ENCODE measurements at regions not wholly inside any gene's neighbourhood (a gene's known extent, or its start where the extent isn't known, plus 50 kb on each side); places are given as distances from the start of the nearest gene placed in this dataset.

DNA sequence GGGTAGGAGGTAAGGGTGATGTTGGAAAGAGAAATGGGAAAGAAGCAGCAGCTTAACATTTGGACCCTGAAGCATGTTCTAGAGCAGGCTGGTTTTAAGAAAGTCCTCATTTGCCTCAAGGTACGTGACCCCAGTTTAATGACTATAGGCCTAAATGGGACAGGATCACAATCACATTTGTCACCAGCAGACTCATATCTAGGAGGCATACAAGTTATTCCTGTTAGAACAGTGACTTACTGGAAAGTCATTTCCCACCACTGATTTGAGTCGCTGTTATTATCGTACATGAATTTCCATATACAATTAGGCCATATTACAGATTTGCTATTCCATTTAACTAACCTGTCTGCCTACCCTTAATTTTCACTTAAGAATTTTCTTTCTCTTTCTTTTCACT is 326.1 kb downstream of the DAD1 start:
- H3K36me3 ChIP-seq (ENCODE audit: control insufficient read depth, insufficient read depth, low read length): no peaks in the 10 kb centered on the region
- H3K79me2 ChIP-seq: no peaks in the 10 kb centered on the region
- no peaks in the 10 kb centered on the region for H3K9me3 ChIP-seq (ENCODE audit: control insufficient read depth, low read length)
- H2AFZ ChIP-seq: no peak overlapping the region
- no peaks in the 10 kb centered on the region for H3K4me1 ChIP-seq
- H3K27ac ChIP-seq: no peak overlapping the region
- no peak overlapping the region for H3K4me3 ChIP-seq (ENCODE audit: low read depth, low read length)
- TF ChIP-seq, protein P1, sequence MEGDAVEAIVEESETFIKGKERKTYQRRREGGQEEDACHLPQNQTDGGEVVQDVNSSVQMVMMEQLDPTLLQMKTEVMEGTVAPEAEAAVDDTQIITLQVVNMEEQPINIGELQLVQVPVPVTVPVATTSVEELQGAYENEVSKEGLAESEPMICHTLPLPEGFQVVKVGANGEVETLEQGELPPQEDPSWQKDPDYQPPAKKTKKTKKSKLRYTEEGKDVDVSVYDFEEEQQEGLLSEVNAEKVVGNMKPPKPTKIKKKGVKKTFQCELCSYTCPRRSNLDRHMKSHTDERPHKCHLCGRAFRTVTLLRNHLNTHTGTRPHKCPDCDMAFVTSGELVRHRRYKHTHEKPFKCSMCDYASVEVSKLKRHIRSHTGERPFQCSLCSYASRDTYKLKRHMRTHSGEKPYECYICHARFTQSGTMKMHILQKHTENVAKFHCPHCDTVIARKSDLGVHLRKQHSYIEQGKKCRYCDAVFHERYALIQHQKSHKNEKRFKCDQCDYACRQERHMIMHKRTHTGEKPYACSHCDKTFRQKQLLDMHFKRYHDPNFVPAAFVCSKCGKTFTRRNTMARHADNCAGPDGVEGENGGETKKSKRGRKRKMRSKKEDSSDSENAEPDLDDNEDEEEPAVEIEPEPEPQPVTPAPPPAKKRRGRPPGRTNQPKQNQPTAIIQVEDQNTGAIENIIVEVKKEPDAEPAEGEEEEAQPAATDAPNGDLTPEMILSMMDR (IDR thresholded peaks at IDR 0.05): no peak
- H3K9ac ChIP-seq: no peak overlapping the region
- H3K4me2 ChIP-seq (ENCODE audit: low read length): no peak overlapping the region
- H3K27me3 ChIP-seq (ENCODE audit: control insufficient read depth, insufficient read depth, low read length): no peaks in the 10 kb centered on the region

- no peaks in the 10 kb centered on the region for H3K27me3 ChIP-seq (ENCODE audit: control insufficient read depth, insufficient read depth, low read length)
- no peaks in the 10 kb centered on the region for H3K36me3 ChIP-seq (ENCODE audit: control insufficient read depth, insufficient read depth, low read length)
- H3K4me2 ChIP-seq (ENCODE audit: low read length): no peak overlapping the region
- TF ChIP-seq, protein P1 (IDR thresholded peaks at IDR 0.05): no peak
- no peaks in the 10 kb centered on the region for H3K4me1 ChIP-seq
- H3K79me2 ChIP-seq: no peaks in the 10 kb centered on the region
- no peak overlapping the region for H3K9ac ChIP-seq
- no peaks in the 10 kb centered on the region for H3K9me3 ChIP-seq (ENCODE audit: control insufficient read depth, low read length)
- no peak overlapping the region for H3K4me3 ChIP-seq (ENCODE audit: low read depth, low read length)
- no peak overlapping the region for H3K27ac ChIP-seq
- no peak overlapping the region for H2AFZ ChIP-seq
These were observed 333.7 kb downstream of the DAD1 start for GRCh38 chr14:22255017-22255950.

DNA sequence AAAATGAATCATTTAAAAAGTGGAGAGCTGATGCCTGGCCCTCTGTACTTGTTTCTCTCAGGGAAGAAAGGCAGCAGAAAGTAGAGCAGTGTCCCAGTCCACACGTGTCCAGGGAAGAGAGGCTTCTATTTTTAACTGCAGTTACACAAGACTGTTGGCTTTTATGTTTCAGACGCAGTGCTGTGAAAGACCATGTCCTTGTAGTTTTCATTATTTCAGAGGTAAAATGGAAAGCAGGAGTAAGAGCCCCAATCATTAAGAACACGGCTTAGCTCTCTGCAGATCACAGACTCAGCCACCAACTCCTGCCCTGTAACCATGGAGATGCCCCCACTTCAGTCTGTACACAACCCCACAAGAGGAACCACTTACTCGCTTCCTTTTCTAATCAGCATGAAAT is 336.3 kb downstream of the DAD1 start:
- Histone ChIP-seq H3K79me2 (no peaks in the 10 kb centered on the region), H2AFZ (no peak overlapping the region), H3K9ac (no peak overlapping the region), H3K27ac (no peak overlapping the region), H3K4me3 (ENCODE audit: low read depth, low read length) (no peak overlapping the region), H3K36me3 (ENCODE audit: control insufficient read depth, insufficient read depth, low read length) (no peaks in the 10 kb centered on the region), H3K4me2 (ENCODE audit: low read length) (no peak overlapping the region), H3K4me1 (no peaks in the 10 kb centered on the region), H3K9me3 (ENCODE audit: control insufficient read depth, low read length) (no peaks in the 10 kb centered on the region), H3K27me3 (ENCODE audit: control insufficient read depth, insufficient read depth, low read length) (no peaks in the 10 kb centered on the region)
- TF ChIP-seq, protein P1 (IDR thresholded peaks at IDR 0.05): no peak

DNA sequence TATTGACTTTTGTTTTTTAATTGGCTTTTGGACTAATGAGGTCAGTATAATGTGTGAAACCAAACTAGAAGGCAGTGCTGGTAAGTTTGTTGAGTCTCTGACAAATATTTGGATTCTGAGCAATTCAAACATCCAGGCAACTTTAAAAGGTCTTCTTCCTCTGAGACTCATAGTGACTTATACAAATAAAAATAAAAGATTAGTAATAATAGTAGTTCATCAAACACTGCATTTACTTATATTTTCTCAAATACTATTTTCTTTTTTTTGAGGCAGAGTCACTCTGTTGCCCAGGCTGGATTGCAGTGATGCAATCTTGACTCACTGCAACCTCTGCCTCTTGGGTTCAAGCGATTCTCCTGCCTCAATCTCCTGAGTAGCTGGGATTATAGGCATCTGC is 337.9 kb downstream of the DAD1 start:
- Histone ChIP-seq H3K4me3 (ENCODE audit: low read depth, low read length) (no peak overlapping the region), H3K4me1 (no peaks in the 10 kb centered on the region), H3K27me3 (ENCODE audit: control insufficient read depth, insufficient read depth, low read length) (no peaks in the 10 kb centered on the region), H3K36me3 (ENCODE audit: control insufficient read depth, insufficient read depth, low read length) (no peaks in the 10 kb centered on the region), H3K79me2 (no peaks in the 10 kb centered on the region), H3K4me2 (ENCODE audit: low read length) (no peak overlapping the region), H2AFZ (no peak overlapping the region), H3K9me3 (ENCODE audit: control insufficient read depth, low read length) (no peaks in the 10 kb centered on the region), H3K9ac (no peak overlapping the region), H3K27ac (no peak overlapping the region)
- TF ChIP-seq, protein P1 (IDR thresholded peaks at IDR 0.05): no peak

- no peaks in the 10 kb centered on the region for H3K4me1 ChIP-seq
- H3K9me3 ChIP-seq (ENCODE audit: control insufficient read depth, low read length): no peaks in the 10 kb centered on the region
- H3K36me3 ChIP-seq (ENCODE audit: control insufficient read depth, insufficient read depth, low read length): no peaks in the 10 kb centered on the region
- no peaks in the 10 kb centered on the region for H3K27me3 ChIP-seq (ENCODE audit: control insufficient read depth, insufficient read depth, low read length)
- TF ChIP-seq, protein P1 (IDR thresholded peaks at IDR 0.05): no peak
- no peak overlapping the region for H3K9ac ChIP-seq
- no peak overlapping the region for H3K27ac ChIP-seq
- no peak overlapping the region for H3K4me2 ChIP-seq (ENCODE audit: low read length)
- no peak overlapping the region for H2AFZ ChIP-seq
- no peaks in the 10 kb centered on the region for H3K79me2 ChIP-seq
- H3K4me3 ChIP-seq (ENCODE audit: low read depth, low read length): no peak overlapping the region
These were observed 339.3 kb downstream of the DAD1 start for GRCh38 chr14:22249770-22250169.
